ENCODE measurements at regions not wholly inside any gene's neighbourhood (a gene's known extent, or its start where the extent isn't known, plus 50 kb on each side); places are given as distances from the start of the nearest gene placed in this dataset.
A peak's percentile ranks its signal among the peaks of the same experiment; 100 is the strongest.

- CTCF ChIA-PET = interaction anchor here (1.3 kb wide), 1 partner anchor 16 kb away, joined by 4 read pairs; no protein-coding TSS in a partner anchor
- no peak for TF ChIP-seq CTCF (IDR thresholded peaks at IDR 0.05; ENCODE audit: control extremely low read depth, extremely low read depth, low read depth, missing control alignments)
- POLR2A ChIA-PET = no interaction called here
- DNase-seq (ENCODE audit: extremely low spot score) = peak; percentile 2
These were observed 200.7 kb downstream of the RPLP1 start for GRCh38 chr15:69653306-69653705.

GRCh38 chr15:69653846-69654245 lies 201.2 kb downstream of the RPLP1 start:
- POLR2A ChIA-PET = no interaction called here
- no peak for DNase-seq (ENCODE audit: extremely low spot score)
- TF ChIP-seq CTCF (IDR thresholded peaks at IDR 0.05; ENCODE audit: control extremely low read depth, extremely low read depth, low read depth, missing control alignments) = no peak
- CTCF ChIA-PET = no interaction called here

- TF ChIP-seq CTCF (IDR thresholded peaks at IDR 0.05; ENCODE audit: control extremely low read depth, extremely low read depth, low read depth, missing control alignments) = no peak
- peak; percentile 3 for DNase-seq (ENCODE audit: extremely low spot score)
- ChIA-PET CTCF (interaction anchor here (0.8 kb wide), 1 partner anchor 10 kb away, joined by 3 read pairs; no protein-coding TSS in a partner anchor), POLR2A (no interaction called here)
These were observed 203.8 kb downstream of the RPLP1 start for GRCh38 chr15:69656271-69657030.

- DNase-seq (ENCODE audit: extremely low spot score) = no peak
- ChIA-PET CTCF (interaction anchor here (0.7 kb wide), 1 partner anchor 12 kb away, joined by 3 read pairs; no protein-coding TSS in a partner anchor), POLR2A (no interaction called here)
- TF ChIP-seq CTCF (IDR thresholded peaks at IDR 0.05; ENCODE audit: control extremely low read depth, extremely low read depth, low read depth, missing control alignments) = no peak
These were observed 205.0 kb downstream of the RPLP1 start for GRCh38 chr15:69657626-69658025.

GRCh38 chr15:69658411-69658945 lies 205.9 kb downstream of the RPLP1 start:
- CTCF ChIA-PET = interaction anchor here (0.7 to 0.8 kb wide), 2 partner anchors 9 to 11 kb away, joined by 3 read pairs; no protein-coding TSS in a partner anchor
- TF ChIP-seq CTCF (IDR thresholded peaks at IDR 0.05; ENCODE audit: control extremely low read depth, extremely low read depth, low read depth, missing control alignments) = no peak
- POLR2A ChIA-PET = no interaction called here
- peak; percentile 4 for DNase-seq (ENCODE audit: extremely low spot score)

GRCh38 chr15:69659454-69660050 lies 206.9 kb downstream of the RPLP1 start:
- TF ChIP-seq CTCF (IDR thresholded peaks at IDR 0.05; ENCODE audit: control extremely low read depth, extremely low read depth, low read depth, missing control alignments) = no peak
- CTCF ChIA-PET = interaction anchor here (0.8 kb wide), 1 partner anchor 8 kb away, joined by 3 read pairs; no protein-coding TSS in a partner anchor
- POLR2A ChIA-PET = no interaction called here
- DNase-seq (ENCODE audit: extremely low spot score) = peak; percentile 3

All from GM10248 (cell line).